NB4 (cell line): ENCODE measurements at regions not wholly inside any gene's neighbourhood (a gene's known extent, or its start where the extent isn't known, plus 50 kb on each side); places are given as distances from the start of the nearest gene placed in this dataset.

ENCODE experiments used
- DNase-seq: peaks from one replicate; pipeline ENCODE4 v3.0.0; 2010; ENCODE audit warnings: low read depth
- H3K4me3 ChIP-seq: one replicate; pipeline ENCODE4 v1.5.1; 2011; ENCODE audit warnings: mild to moderate bottlenecking, low read depth, low read length, moderate library complexity
- CTCF ChIP-seq: IDR thresholded peaks from one replicate; pipeline ENCODE4 v1.5.1; 2012; ENCODE audit warnings: low read depth, low read length
- MYC ChIP-seq: IDR thresholded peaks from 2 replicates; pipeline ENCODE4 v1.6.1; 2011; ENCODE audit warnings: low read depth, low read length
- POLR2A ChIP-seq: IDR thresholded peaks from 2 replicates; pipeline ENCODE4 v1.6.1; 2011; ENCODE audit warnings: mild to moderate bottlenecking; ENCODE audit not compliant: insufficient read length; ENCODE audit errors: extremely low read depth
- TF ChIP-seq, protein P1 (sequence below): IDR thresholded peaks from 2 replicates; pipeline ENCODE4 v1.6.1; 2011; ENCODE audit warnings: low read depth, low read length

DNA sequence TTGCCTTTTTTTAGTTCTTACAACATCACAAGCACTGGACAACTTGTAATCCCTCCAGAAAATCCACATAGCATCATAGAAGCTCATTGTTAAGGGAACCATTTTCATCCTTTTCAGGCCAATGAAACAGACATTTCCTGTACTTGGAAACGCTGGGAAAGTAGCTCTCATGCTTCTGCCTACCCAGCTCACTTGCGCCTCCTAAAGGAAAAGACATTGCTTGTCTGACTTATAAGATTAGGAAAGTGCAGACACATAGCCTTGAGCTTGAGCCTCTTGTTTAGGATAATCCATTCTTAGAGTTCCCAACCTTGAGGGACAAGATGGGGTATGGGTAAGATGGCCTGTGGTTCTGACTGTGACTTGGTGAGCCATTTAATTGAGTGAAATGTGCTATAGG is 589.5 kb downstream of the NOVA1 start:
- TF ChIP-seq MYC: no peak
- TF ChIP-seq CTCF: peak; percentile 33
- no peak overlapping the region for H3K4me3 ChIP-seq
- peak; percentile 33 for DNase-seq

DNA sequence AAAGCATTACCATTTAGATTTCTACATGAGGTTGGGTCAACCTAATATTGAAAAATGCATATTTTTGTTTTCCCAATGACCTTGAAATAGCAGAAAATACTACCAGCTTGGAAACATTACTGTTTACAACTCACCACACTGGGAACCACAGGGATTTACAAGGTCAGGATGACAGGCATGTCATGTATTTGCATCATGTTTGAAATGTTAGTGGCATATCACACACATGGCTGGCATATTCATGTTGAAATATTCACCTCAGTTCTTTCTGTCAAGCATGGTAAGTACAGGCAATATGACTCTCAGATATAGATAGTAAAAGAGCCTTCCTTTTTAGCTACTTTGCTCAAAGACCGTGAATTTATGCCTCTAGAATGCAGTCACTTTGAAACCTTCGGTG is 593.5 kb downstream of the NOVA1 start:
- no peak overlapping the region for H3K4me3 ChIP-seq
- no peak for DNase-seq
- TF ChIP-seq POLR2A: no peak
- TF ChIP-seq, protein P1, sequence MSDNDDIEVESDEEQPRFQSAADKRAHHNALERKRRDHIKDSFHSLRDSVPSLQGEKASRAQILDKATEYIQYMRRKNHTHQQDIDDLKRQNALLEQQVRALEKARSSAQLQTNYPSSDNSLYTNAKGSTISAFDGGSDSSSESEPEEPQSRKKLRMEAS: no peak
- no peak for TF ChIP-seq MYC
- no peak for TF ChIP-seq CTCF

- H3K4me3 ChIP-seq: no peak overlapping the region
- TF ChIP-seq POLR2A (no peak), CTCF (no peak), MYC (no peak)
- TF ChIP-seq, protein P1: no peak
- DNase-seq: no peak
These were observed 604.0 kb downstream of the NOVA1 start for GRCh38 chr14:25993830-25994229.

DNA sequence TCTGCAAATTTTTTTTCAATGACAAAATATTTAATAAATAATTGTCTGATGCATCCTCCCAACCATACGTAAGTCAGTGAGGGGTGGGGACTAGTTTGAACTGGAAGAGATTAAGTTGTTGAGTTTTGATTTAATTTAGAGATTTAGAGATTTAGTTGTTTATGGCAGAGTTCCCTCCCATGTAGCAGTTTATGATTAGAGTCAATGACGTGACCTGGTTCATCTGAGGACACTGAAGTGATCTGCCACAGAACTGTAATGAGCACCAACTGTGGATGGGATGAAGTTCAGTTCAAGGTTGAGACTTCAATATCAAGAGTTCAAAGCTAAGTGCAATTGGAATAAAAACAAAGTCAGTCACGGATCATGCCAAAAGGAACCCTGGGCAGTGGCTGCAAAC is 609.3 kb downstream of the NOVA1 start:
- no peak for TF ChIP-seq POLR2A
- TF ChIP-seq, protein P1: no peak
- TF ChIP-seq MYC: no peak
- TF ChIP-seq CTCF: no peak
- DNase-seq: no peak
- H3K4me3 ChIP-seq: no peak overlapping the region

DNA sequence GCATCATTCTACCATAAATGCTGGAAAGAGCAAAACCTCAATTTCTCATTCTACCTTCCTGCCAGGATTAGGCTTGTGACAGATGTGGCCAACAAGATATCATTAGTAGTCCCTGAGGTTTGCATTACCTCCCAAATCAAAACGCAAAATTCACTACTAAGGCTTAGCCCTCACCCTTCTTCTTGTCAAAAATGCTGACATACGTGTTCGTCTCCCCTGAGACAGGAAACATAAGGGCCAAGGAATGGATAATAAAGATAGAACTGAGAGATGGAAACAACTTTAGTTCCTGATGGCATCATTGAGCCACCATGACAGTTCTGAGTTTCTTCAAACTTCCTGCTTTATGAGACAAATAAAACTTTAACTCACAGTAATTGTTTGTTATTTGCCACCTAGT is 642.1 kb downstream of the NOVA1 start:
- TF ChIP-seq POLR2A: no peak
- TF ChIP-seq, protein P1: no peak
- TF ChIP-seq MYC: no peak
- TF ChIP-seq CTCF: no peak
- H3K4me3 ChIP-seq: no peak overlapping the region
- no peak for DNase-seq

DNA sequence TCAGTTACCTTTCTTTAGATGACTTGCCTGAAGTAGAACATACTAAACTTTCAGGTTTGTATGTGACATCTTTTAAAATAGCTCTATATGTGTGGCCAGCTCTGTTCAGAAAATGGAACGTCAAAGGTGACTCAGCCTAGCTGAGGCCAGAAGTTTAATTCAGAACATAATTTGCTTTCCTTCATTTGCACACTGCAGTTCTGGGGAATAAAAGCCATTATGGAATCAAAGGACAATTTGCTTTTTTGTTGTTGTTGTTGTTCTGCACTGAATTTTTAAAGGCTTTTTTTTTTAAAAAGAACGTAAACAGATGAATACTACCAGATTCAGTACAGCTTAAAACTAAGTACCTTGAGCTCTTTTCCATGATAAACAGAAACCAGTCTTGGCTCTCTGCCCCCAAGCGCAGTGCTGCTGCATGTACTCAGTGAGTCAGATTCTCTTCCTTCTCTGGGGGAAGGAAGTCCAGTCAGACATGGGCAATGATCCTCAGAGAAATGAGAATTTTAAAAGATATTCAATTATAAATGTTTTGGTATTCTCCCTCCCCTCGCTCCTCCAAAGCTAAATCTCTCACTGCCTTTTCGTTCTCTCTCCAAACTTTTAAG is 644.2 kb downstream of the NOVA1 start:
- H3K4me3 ChIP-seq: no peak overlapping the region
- no peak for TF ChIP-seq MYC
- TF ChIP-seq, protein P1: no peak
- no peak for DNase-seq
